GM23338 (cell line): ENCODE measurements at regions not wholly inside any gene's neighbourhood (a gene's known extent, or its start where the extent isn't known, plus 50 kb on each side); places are given as distances from the start of the nearest gene placed in this dataset.

Experiments used
- ATAC-seq: fragments of 200-7000 bp; cut with Tn5 transposase; 3 replicates; pipeline ENCODE4 v1.9.1; 2020
- DNase-seq: peaks from one replicate; pipeline ENCODE4 v3.0.0-alpha.2; 2015; ENCODE audit warnings: low spot score
- H2AFZ ChIP-seq: fragments of 200-600 bp; sonication (generic); 2 replicates; pipeline ENCODE4 v1.8.0; 2016; ENCODE audit warnings: antibody characterized with exemption, mild to moderate bottlenecking, moderate library complexity
- H3F3A ChIP-seq: fragments of 200-600 bp; sonication (generic); replicated peaks from 2 replicates; pipeline ENCODE4 v1.8.0; 2017; ENCODE audit warnings: antibody characterized with exemption, mixed run types, low read depth
- H3K27ac ChIP-seq: fragments of 200-600 bp; sonication (generic); 2 replicates; pipeline ENCODE4 v1.6.1; 2016; ENCODE audit warnings: low read depth
- H3K27me3 ChIP-seq: fragments of 200-600 bp; sonication (generic); 2 replicates; pipeline ENCODE4 v1.8.0; 2016; ENCODE audit warnings: mild to moderate bottlenecking, mixed run types, moderate library complexity; ENCODE audit not compliant: insufficient read depth
- H3K36me3 ChIP-seq: fragments of 200-600 bp; sonication (generic); 2 replicates; pipeline ENCODE4 v1.8.0; 2016; ENCODE audit warnings: mild to moderate bottlenecking; ENCODE audit not compliant: insufficient read depth
- H3K4me1 ChIP-seq: fragments of 200-600 bp; sonication (generic); 2 replicates; pipeline ENCODE4 v1.8.0; 2016; ENCODE audit warnings: mild to moderate bottlenecking, moderate library complexity; ENCODE audit not compliant: insufficient read depth
- H3K4me2 ChIP-seq: fragments of 200-600 bp; sonication (generic); 2 replicates; pipeline ENCODE4 v1.7.1; 2017; ENCODE audit warnings: mixed run types
- H3K4me3 ChIP-seq: fragments of 200-600 bp; sonication (generic); 2 replicates; pipeline ENCODE4 v1.6.1; 2016; ENCODE audit warnings: mixed run types
- H3K79me2 ChIP-seq: fragments of 200-600 bp; sonication (generic); replicated peaks from 2 replicates; pipeline ENCODE4 v1.8.0; 2017; ENCODE audit warnings: mild to moderate bottlenecking; ENCODE audit not compliant: insufficient read depth
- H3K9me2 ChIP-seq: fragments of 200-600 bp; sonication (generic); 2 replicates; pipeline ENCODE4 v1.8.0; 2017; ENCODE audit not compliant: insufficient read depth
- H4K20me1 ChIP-seq: fragments of 200-600 bp; sonication (generic); replicated peaks from 2 replicates; pipeline ENCODE4 v1.8.0; 2017; ENCODE audit warnings: mild to moderate bottlenecking; ENCODE audit not compliant: insufficient read depth
- H3K27ac Mint-ChIP-seq: 2 replicates; pipeline ENCODE4 v1.8.0; 2020; ENCODE audit warnings: inconsistent platforms, mild to moderate bottlenecking, moderate library complexity, mixed read lengths
- H3K27me3 Mint-ChIP-seq: 3 replicates; pipeline ENCODE4 v1.8.0; 2022; ENCODE audit warnings: low read depth, mild to moderate bottlenecking, moderate library complexity, mixed read lengths, inconsistent platforms; ENCODE audit not compliant: insufficient read depth, poor library complexity
- H3K36me3 Mint-ChIP-seq: 3 replicates; pipeline ENCODE4 v1.8.0; 2021; ENCODE audit warnings: low read depth, mild to moderate bottlenecking, inconsistent platforms, moderate library complexity, mixed read lengths
- H3K4me1 Mint-ChIP-seq: 3 replicates; pipeline ENCODE4 v1.8.0; 2020; ENCODE audit warnings: mild to moderate bottlenecking, inconsistent platforms, mixed read lengths
- H3K4me3 Mint-ChIP-seq: 3 replicates; pipeline ENCODE4 v1.8.0; 2021; ENCODE audit warnings: moderate library complexity, mild to moderate bottlenecking, inconsistent platforms, mixed read lengths
- H3K9me3 Mint-ChIP-seq: 3 replicates; pipeline ENCODE4 v1.8.0; 2020; ENCODE audit warnings: moderate library complexity, mild to moderate bottlenecking, inconsistent platforms, mixed read lengths
- CREB1 ChIP-seq: fragments of 250-450 bp; sonication (Bioruptor Pico); IDR thresholded peaks from 2 replicates; pipeline ENCODE4 v1.5.0; 2020; ENCODE audit warnings: low read depth, mild to moderate bottlenecking, moderate library complexity
- JUNB ChIP-seq: IDR thresholded peaks from one replicate; pipeline ENCODE4 v1.6.1; 2016; ENCODE audit warnings: antibody characterized with exemption; ENCODE audit not compliant: unreplicated experiment
- NANOG ChIP-seq: IDR thresholded peaks from 2 replicates; pipeline ENCODE4 v1.6.1; 2016; ENCODE audit warnings: antibody characterized with exemption, borderline replicate concordance
- ZNF114 ChIP-seq: fragments of 250-450 bp; sonication (Bioruptor Pico); IDR thresholded peaks from 2 replicates; pipeline ENCODE4 v1.5.0; 2020; ENCODE audit warnings: mild to moderate bottlenecking, moderate library complexity
- TF ChIP-seq, protein P1 (sequence below): fragments of 250-450 bp; sonication (Bioruptor Pico); IDR thresholded peaks from 2 replicates; pipeline ENCODE4 v1.5.0; 2020; ENCODE audit warnings: mild to moderate bottlenecking, moderate library complexity

GRCh38 chr1:104787866-104788510, 1038.3 kb downstream of the AMY1C start:
- Mint-ChIP-seq H3K36me3 (peaks cover 8% of the 10 kb centered on the region; the same call in 1 of the 3 replicates), H3K4me1 (no peaks in the 10 kb centered on the region), H3K27me3 (no peaks in the 10 kb centered on the region), H3K4me3 (no peak overlapping the region), H3K27ac (no peak overlapping the region), H3K9me3 (peaks cover 11% of the 10 kb centered on the region; the same call in 1 of the 3 replicates)
- Histone ChIP-seq H4K20me1 (no peaks in the 10 kb centered on the region), H3K27ac (no peak overlapping the region), H2AFZ (no peak overlapping the region), H3K4me3 (no peak overlapping the region), H3K79me2 (no peaks in the 10 kb centered on the region), H3K27me3 (no peaks in the 10 kb centered on the region), H3K4me1 (no peaks in the 10 kb centered on the region), H3K9me2 (no peaks in the 10 kb centered on the region), H3F3A (no peaks in the 10 kb centered on the region), H3K4me2 (no peak overlapping the region), H3K36me3 (no peaks in the 10 kb centered on the region)
- TF ChIP-seq, protein P1, sequence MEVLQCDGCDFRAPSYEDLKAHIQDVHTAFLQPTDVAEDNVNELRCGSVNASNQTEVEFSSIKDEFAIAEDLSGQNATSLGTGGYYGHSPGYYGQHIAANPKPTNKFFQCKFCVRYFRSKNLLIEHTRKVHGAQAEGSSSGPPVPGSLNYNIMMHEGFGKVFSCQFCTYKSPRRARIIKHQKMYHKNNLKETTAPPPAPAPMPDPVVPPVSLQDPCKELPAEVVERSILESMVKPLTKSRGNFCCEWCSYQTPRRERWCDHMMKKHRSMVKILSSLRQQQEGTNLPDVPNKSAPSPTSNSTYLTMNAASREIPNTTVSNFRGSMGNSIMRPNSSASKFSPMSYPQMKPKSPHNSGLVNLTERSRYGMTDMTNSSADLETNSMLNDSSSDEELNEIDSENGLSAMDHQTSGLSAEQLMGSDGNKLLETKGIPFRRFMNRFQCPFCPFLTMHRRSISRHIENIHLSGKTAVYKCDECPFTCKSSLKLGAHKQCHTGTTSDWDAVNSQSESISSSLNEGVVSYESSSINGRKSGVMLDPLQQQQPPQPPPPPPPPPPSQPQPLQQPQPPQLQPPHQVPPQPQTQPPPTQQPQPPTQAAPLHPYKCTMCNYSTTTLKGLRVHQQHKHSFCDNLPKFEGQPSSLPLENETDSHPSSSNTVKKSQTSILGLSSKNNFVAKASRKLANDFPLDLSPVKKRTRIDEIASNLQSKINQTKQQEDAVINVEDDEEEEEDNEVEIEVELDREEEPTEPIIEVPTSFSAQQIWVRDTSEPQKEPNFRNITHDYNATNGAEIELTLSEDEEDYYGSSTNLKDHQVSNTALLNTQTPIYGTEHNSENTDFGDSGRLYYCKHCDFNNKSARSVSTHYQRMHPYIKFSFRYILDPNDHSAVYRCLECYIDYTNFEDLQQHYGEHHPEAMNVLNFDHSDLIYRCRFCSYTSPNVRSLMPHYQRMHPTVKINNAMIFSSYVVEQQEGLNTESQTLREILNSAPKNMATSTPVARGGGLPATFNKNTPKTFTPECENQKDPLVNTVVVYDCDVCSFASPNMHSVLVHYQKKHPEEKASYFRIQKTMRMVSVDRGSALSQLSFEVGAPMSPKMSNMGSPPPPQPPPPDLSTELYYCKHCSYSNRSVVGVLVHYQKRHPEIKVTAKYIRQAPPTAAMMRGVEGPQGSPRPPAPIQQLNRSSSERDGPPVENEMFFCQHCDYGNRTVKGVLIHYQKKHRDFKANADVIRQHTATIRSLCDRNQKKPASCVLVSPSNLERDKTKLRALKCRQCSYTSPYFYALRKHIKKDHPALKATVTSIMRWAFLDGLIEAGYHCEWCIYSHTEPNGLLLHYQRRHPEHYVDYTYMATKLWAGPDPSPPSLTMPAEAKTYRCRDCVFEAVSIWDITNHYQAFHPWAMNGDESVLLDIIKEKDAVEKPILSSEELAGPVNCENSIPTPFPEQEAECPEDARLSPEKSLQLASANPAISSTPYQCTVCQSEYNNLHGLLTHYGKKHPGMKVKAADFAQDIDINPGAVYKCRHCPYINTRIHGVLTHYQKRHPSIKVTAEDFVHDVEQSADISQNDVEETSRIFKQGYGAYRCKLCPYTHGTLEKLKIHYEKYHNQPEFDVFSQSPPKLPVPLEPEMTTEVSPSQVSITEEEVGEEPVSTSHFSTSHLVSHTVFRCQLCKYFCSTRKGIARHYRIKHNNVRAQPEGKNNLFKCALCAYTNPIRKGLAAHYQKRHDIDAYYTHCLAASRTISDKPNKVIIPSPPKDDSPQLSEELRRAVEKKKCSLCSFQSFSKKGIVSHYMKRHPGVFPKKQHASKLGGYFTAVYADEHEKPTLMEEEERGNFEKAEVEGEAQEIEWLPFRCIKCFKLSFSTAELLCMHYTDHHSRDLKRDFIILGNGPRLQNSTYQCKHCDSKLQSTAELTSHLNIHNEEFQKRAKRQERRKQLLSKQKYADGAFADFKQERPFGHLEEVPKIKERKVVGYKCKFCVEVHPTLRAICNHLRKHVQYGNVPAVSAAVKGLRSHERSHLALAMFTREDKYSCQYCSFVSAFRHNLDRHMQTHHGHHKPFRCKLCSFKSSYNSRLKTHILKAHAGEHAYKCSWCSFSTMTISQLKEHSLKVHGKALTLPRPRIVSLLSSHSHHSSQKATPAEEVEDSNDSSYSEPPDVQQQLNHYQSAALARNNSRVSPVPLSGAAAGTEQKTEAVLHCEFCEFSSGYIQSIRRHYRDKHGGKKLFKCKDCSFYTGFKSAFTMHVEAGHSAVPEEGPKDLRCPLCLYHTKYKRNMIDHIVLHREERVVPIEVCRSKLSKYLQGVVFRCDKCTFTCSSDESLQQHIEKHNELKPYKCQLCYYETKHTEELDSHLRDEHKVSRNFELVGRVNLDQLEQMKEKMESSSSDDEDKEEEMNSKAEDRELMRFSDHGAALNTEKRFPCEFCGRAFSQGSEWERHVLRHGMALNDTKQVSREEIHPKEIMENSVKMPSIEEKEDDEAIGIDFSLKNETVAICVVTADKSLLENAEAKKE (CRISPR knock-in tag) = no peak
- TF ChIP-seq JUNB (no peak), NANOG (no peak), CREB1 (CRISPR knock-in tag) (no peak)
- no peak for ATAC-seq
- DNase-seq = no peak

GRCh38 chr1:104791030-104791429, 1041.3 kb downstream of the AMY1C start:
- Histone ChIP-seq H3K79me2 (no peaks in the 10 kb centered on the region), H3K27me3 (no peaks in the 10 kb centered on the region), H3K4me2 (no peak overlapping the region), H3F3A (no peaks in the 10 kb centered on the region), H2AFZ (no peak overlapping the region), H3K4me3 (no peak overlapping the region), H4K20me1 (no peaks in the 10 kb centered on the region), H3K9me2 (no peaks in the 10 kb centered on the region), H3K4me1 (no peaks in the 10 kb centered on the region), H3K27ac (no peak overlapping the region), H3K36me3 (no peaks in the 10 kb centered on the region)
- peaks cover 8% of the 10 kb centered on the region; the same call in 2 of the 3 replicates for H3K36me3 Mint-ChIP-seq
- DNase-seq (no peak), ATAC-seq (no peak)
- H3K27me3 Mint-ChIP-seq = no peaks in the 10 kb centered on the region
- no peak overlapping the region for H3K4me3 Mint-ChIP-seq
- peaks cover 14% of the 10 kb centered on the region; the same call in 2 of the 3 replicates for H3K9me3 Mint-ChIP-seq
- no peak overlapping the region for H3K27ac Mint-ChIP-seq
- H3K4me1 Mint-ChIP-seq = no peaks in the 10 kb centered on the region
- TF ChIP-seq ZNF114 = no peak
- TF ChIP-seq, protein P1 (CRISPR knock-in tag) = no peak
